B cell (primary cell): ENCODE measurements at regions not wholly inside any gene's neighbourhood (a gene's known extent, or its start where the extent isn't known, plus 50 kb on each side); places are given as distances from the start of the nearest gene placed in this dataset.
A peak's percentile ranks its signal among the peaks of the same experiment; 100 is the strongest.

Source experiments
- ATAC-seq: fragments of 200-7000 bp; cut with Tn5 transposase; one replicate; pipeline ENCODE4 v1.10.0; 2021; ENCODE audit warnings: low read depth, mild to moderate bottlenecking, moderate number of reproducible peaks, moderate library complexity
- CTCF ChIA-PET: fragments of 350-600 bp; sonication (Branson Sonifier 250); formaldehyde crosslinking; loops from one replicate; lab custom pipeline; 2021; ENCODE audit warnings: antibody characterized with exemption, inconsistent platforms; lab: Charles Lee
- POLR2A ChIA-PET: fragments of 350-600 bp; sonication (Branson Sonifier 250); formaldehyde crosslinking; loops from one replicate; lab custom pipeline; 2021; ENCODE audit warnings: antibody characterized with exemption; lab: Charles Lee
- DNase-seq: peaks from one replicate; pipeline ENCODE4 v3.0.0; 2013
- H2AFZ ChIP-seq: 2 replicates; pipeline ENCODE4 v1.6.1; 2012; ENCODE audit warnings: mild to moderate bottlenecking, low read depth, low read length; ENCODE audit not compliant: insufficient read depth, poor library complexity, severe bottlenecking
- H3K27ac ChIP-seq, 2 donors: 1 replicate in 1 of 2; 2 replicates in 1 of 2; pipeline ENCODE4 v1.5.1; 2012 to 2013; ENCODE audit warnings: low read length in 2 of 2, mild to moderate bottlenecking in 2 of 2, moderate library complexity in 1 of 2
- H3K27me3 ChIP-seq, 4 experiments: fragments of 200-600 bp in 1 of 4; sonication (generic) in 1 of 4; replicated peaks in 1 of 4; 1 replicate in 2 of 4; 2 replicates in 2 of 4; pipeline versions ENCODE4 v1.6.1 to v1.7.0; 2013 to 2016; ENCODE audit warnings: low read length in 3 of 4, mild to moderate bottlenecking in 2 of 4, mixed read lengths in 1 of 4, moderate library complexity in 1 of 4; ENCODE audit not compliant: insufficient read depth in 4 of 4, control insufficient read depth in 3 of 4; ENCODE audit errors: control extremely low read depth in 1 of 4
- H3K36me3 ChIP-seq, 2 experiments: replicated peaks in 1 of 2; 1 replicate in 1 of 2; 2 replicates in 1 of 2; pipeline versions ENCODE4 v1.6.1 to v1.7.1; 2013; ENCODE audit warnings: low read length in 1 of 2; ENCODE audit not compliant: insufficient read depth in 2 of 2, control insufficient read depth in 1 of 2; ENCODE audit errors: control extremely low read depth in 1 of 2, extremely low read depth in 1 of 2
- H3K4me1 ChIP-seq, 2 donors: fragments of 200-600 bp in 1 of 2; sonication (generic) in 1 of 2; 1 replicate in 1 of 2; 2 replicates in 1 of 2; pipeline versions ENCODE4 v1.5.1 to v1.6.1; 2013 to 2017; ENCODE audit warnings: low read length in 2 of 2; ENCODE audit not compliant: control insufficient read depth in 2 of 2, insufficient read depth in 2 of 2
- H3K4me2 ChIP-seq: replicated peaks from 2 replicates; pipeline ENCODE3; 2012; ENCODE audit warnings: mild to moderate bottlenecking, low read depth, low read length; ENCODE audit not compliant: poor library complexity, severe bottlenecking
- H3K4me3 ChIP-seq, 5 experiments: fragments of 200-600 bp in 1 of 5; sonication (generic) in 1 of 5; 1 replicate in 3 of 5; 2 replicates in 2 of 5; pipeline versions ENCODE4 v1.5.1 to v1.7.0; 2011 to 2016; ENCODE audit warnings: low read length in 4 of 5, mild to moderate bottlenecking in 4 of 5, low read depth in 2 of 5, control low read depth in 1 of 5, moderate library complexity in 1 of 5; ENCODE audit not compliant: insufficient read depth in 1 of 5; ENCODE audit errors: control extremely low read depth in 1 of 5, extremely low read depth in 1 of 5
- H3K79me2 ChIP-seq: fragments of 200-600 bp; sonication (generic); one replicate; pipeline ENCODE4 v1.6.0; 2016; ENCODE audit warnings: low read length; ENCODE audit not compliant: control insufficient read depth, insufficient read depth
- H3K9ac ChIP-seq: fragments of 200-600 bp; sonication (generic); 2 replicates; pipeline ENCODE4 v1.6.1; 2017; ENCODE audit warnings: mild to moderate bottlenecking, low read length, moderate library complexity
- H3K9me3 ChIP-seq, 3 donors: one replicate each; pipeline versions ENCODE4 v1.6.1 to v1.7.1; 2013; ENCODE audit warnings: low read length in 2 of 3; ENCODE audit not compliant: control insufficient read depth in 2 of 3, insufficient read depth in 1 of 3; ENCODE audit errors: control extremely low read depth in 1 of 3
- H4K20me1 ChIP-seq: 2 replicates; pipeline ENCODE4 v1.6.0; 2012; ENCODE audit warnings: mild to moderate bottlenecking, low read length; ENCODE audit not compliant: insufficient read depth, control insufficient read depth, poor library complexity, severe bottlenecking
- H3K27ac Mint-ChIP-seq: one replicate; pipeline ENCODE4 v1.8.0; 2021; ENCODE audit warnings: mixed read lengths
- H3K27me3 Mint-ChIP-seq: one replicate; pipeline ENCODE4 v1.8.0; 2021; ENCODE audit warnings: mixed read lengths
- H3K4me1 Mint-ChIP-seq: one replicate; pipeline ENCODE4 v1.8.0; 2021; ENCODE audit warnings: mixed read lengths
- H3K4me3 Mint-ChIP-seq: one replicate; pipeline ENCODE4 v1.8.0; 2021; ENCODE audit warnings: mixed read lengths
- H3K9me3 Mint-ChIP-seq: one replicate; pipeline ENCODE4 v1.8.0; 2022; ENCODE audit warnings: mixed read lengths; ENCODE audit not compliant: insufficient read depth
- CTCF ChIP-seq: fragments of 200-600 bp; IDR thresholded peaks from one replicate; pipeline ENCODE4 v1.8.0; 2022; ENCODE audit warnings: antibody characterized with exemption, mild to moderate bottlenecking
- EZH2 ChIP-seq: IDR thresholded peaks from 2 replicates; pipeline ENCODE4 v1.6.1; 2012; ENCODE audit warnings: borderline replicate concordance, low read depth, mild to moderate bottlenecking, moderate library complexity, low read length; ENCODE audit not compliant: insufficient read depth, poor library complexity, severe bottlenecking
- WGBS: methylation state at CpG from one replicate; pipeline ENCODE4 v1.1.5; 2013; ENCODE audit warnings: missing lambda C conversion rate; ENCODE audit not compliant: insufficient coverage; 5-methylcytosine and 5-hydroxymethylcytosine counted together
- intact Hi-C: fragments of 100-400 bp; cut with micrococcal nuclease; formaldehyde crosslinking; loops from one replicate; pipeline ENCODE4 v1.10.0; 2022

DNA sequence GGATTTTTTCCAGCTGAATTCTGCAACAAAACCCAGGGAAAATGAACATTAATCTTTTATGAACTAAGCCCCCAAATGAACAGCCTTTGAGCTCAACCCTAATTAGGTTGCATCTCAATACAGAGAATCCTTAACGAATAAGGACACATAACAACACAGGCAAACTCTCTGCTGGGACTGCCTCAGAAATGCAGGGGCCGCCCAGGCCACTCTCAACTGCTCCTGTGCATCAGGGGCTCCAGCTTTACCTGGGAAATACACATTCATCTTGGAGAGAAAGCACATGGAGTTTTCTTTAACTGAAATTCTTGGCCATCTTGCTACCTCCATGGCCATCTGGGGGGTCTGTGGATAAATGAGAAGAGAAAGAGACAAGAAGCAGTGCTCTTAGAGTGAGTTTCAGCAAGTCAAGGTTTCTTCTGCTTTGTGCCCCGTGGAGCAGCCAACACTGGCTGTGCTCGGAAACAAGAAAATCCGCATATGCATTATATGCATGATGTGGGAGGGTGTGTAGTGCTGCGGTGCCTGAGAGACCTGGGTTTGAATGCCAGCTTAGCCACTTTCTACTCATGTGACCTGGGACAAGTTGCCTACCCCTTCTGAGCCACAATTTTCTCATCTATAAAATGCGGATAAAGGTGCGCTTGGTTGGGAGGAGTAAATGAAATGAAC is 81.9 kb upstream of the RCN1 start:
- H3K36me3 ChIP-seq: no peaks in the 10 kb centered on the region
- H3K27ac Mint-ChIP-seq: no peak overlapping the region
- no peak overlapping the region for H3K4me2 ChIP-seq
- H2AFZ ChIP-seq: no peak overlapping the region
- no peak overlapping the region for H3K9ac ChIP-seq
- H3K4me1 ChIP-seq: no peaks in the 10 kb centered on the region
- peaks cover 0 to 5% (median 0%) of the 10 kb centered on the region in 3 donors for H3K9me3 ChIP-seq
- TF ChIP-seq CTCF (no peak), EZH2 (no peak)
- no peaks in the 10 kb centered on the region for H3K79me2 ChIP-seq
- no peaks in the 10 kb centered on the region for H3K4me1 Mint-ChIP-seq
- 65% methylated on average over 6 of the region's 8 CpGs for WGBS
- peaks cover 39% of the 10 kb centered on the region for H3K27me3 Mint-ChIP-seq
- ChIA-PET POLR2A (no interaction called here), CTCF (no interaction called here)
- DNase-seq: no peak
- H3K27ac ChIP-seq: no peak overlapping the region
- no peak overlapping the region for H3K4me3 Mint-ChIP-seq
- peaks cover 0 to 7% (median 2%) of the 10 kb centered on the region in 4 experiments for H3K27me3 ChIP-seq
- no peak overlapping the region for H3K4me3 ChIP-seq
- ATAC-seq: no peak
- no peaks in the 10 kb centered on the region for H3K9me3 Mint-ChIP-seq
- H4K20me1 ChIP-seq: no peaks in the 10 kb centered on the region
- intact Hi-C loops: no loop called here

DNA sequence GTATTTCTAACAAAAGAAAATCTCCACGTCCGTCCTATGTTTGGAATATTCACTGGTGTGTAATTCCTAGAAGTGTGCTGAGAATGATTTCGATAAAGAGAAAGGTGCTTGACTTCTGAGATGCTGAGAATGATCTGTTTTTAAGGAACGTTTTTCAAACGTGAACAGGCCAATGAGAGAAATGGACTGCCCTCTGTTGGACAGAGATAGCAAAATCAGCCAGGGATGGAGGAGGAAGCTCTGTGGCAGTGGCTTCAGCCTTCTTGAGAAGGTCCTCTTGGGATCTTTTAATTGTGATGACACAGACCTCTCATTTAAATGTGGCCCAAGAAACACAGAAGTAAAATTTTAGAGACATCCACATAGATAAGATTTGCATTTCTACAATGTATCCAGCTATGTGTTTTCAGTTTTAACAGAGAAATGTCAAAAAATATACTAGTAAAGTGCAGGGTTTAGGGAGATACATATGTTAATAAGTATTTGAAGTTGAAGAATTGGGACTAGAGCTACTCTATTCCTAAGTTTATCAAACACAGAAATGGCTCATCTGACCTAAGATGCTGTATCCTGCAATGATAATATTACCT is 84.0 kb upstream of the RCN1 start:
- 0% methylated on average over 3 of the region's 5 CpGs for WGBS
- Histone ChIP-seq H2AFZ (no peak overlapping the region), H3K4me2 (no peak overlapping the region), H3K36me3 (no peaks in the 10 kb centered on the region), H3K27me3 (peaks cover 0 to 7% (median 2%) of the 10 kb centered on the region in 4 experiments), H3K9ac (no peak overlapping the region), H4K20me1 (no peaks in the 10 kb centered on the region), H3K4me3 (no peak overlapping the region), H3K79me2 (no peaks in the 10 kb centered on the region), H3K27ac (no peak overlapping the region), H3K4me1 (no peaks in the 10 kb centered on the region), H3K9me3 (peaks cover 0 to 5% (median 0%) of the 10 kb centered on the region in 3 donors)
- Mint-ChIP-seq H3K27me3 (peaks cover 38% of the 10 kb centered on the region), H3K4me1 (no peaks in the 10 kb centered on the region), H3K4me3 (no peak overlapping the region), H3K9me3 (no peaks in the 10 kb centered on the region), H3K27ac (no peak overlapping the region)
- intact Hi-C loops: no loop called here
- DNase-seq (peak; percentile 18), ATAC-seq (peak; percentile 54)
- TF ChIP-seq CTCF (peak; percentile 59), EZH2 (no peak)
- ChIA-PET POLR2A (no interaction called here), CTCF (interaction anchor here (0.8 to 1.4 kb wide), 6 partner anchors 9 to 900 kb away, joined by 3 to 5 read pairs (median 3); partner anchors contain the start of genes DCDC1 and DNAJC24)
